ENCODE measurements at regions not wholly inside any gene's neighbourhood (a gene's known extent, or its start where the extent isn't known, plus 50 kb on each side); places are given as distances from the start of the nearest gene placed in this dataset.

DNA sequence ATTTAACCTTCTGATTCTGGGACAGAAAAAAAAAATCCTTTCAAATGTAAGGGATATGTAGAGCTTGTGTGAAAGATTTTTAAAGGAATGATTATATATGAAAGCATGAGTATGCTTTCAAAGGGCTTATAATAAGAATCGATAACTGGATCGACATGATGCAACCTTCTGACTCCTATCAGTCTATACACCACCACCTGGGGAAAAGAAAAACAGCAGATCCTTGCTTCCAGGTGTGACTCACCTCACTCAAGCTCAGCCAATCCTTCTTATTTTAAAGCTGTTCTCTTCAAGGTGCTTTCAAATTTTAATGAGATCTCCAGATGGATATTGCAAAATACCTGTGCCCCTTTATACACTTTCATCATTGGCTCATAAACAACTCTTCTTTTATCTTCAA, 102.1 kb upstream of the EDNRA start:
- H2BK120ac ChIP-seq (ENCODE audit: low read depth, low read length) = no peak overlapping the region
- H3K4me2 ChIP-seq (ENCODE audit: insufficient read depth, low read length, poor library complexity, severe bottlenecking) = no peak overlapping the region
- no peaks in the 10 kb centered on the region for H3K4me1 ChIP-seq (ENCODE audit: control insufficient read depth in 2 of 2, insufficient read depth in 1 of 2, low read depth in 1 of 2, low read length in 2 of 2)
- no peak overlapping the region for H2BK15ac ChIP-seq (ENCODE audit: low read length)
- no peak overlapping the region for H3K4me3 ChIP-seq (ENCODE audit: low read length in 2 of 2)
- H4K8ac ChIP-seq (ENCODE audit: low read depth, low read length) = no peak overlapping the region
- no peak overlapping the region for H2AFZ ChIP-seq (ENCODE audit: low read length)
- H3K18ac ChIP-seq (ENCODE audit: low read length) = no peak overlapping the region
- H3K27me3 ChIP-seq (ENCODE audit: control insufficient read depth in 3 of 3, insufficient read depth in 3 of 3, low read depth in 1 of 3, low read length in 3 of 3) = no peaks in the 10 kb centered on the region
- WGBS, 2 donors (ENCODE audit: extremely low coverage in 2 of 2, insufficient read length in 2 of 2, insufficient replicate concordance in 1 of 2) = no CpG with 5 or more reads among the region's 2 CpGs
- H3K27ac ChIP-seq (replicated peaks; ENCODE audit: low read length) = no peak overlapping the region
- no peak overlapping the region for H3K14ac ChIP-seq (ENCODE audit: low read length)
- H2BK12ac ChIP-seq (ENCODE audit: low read length) = no peak overlapping the region
- no peak overlapping the region for H3K4ac ChIP-seq (ENCODE audit: low read length)
- no peak overlapping the region for H2AK5ac ChIP-seq (ENCODE audit: low read depth, low read length)
- H2BK5ac ChIP-seq (ENCODE audit: low read length) = no peak overlapping the region
- no peak for DNase-seq (ENCODE audit: low spot score)
- no peak overlapping the region for H4K91ac ChIP-seq (ENCODE audit: low read depth, low read length, poor library complexity)
- H3K36me3 ChIP-seq (replicated peaks in 1 of 2; ENCODE audit: control insufficient read depth in 2 of 2, insufficient read depth in 2 of 2, low read length in 2 of 2) = no peaks in the 10 kb centered on the region
- H3K23ac ChIP-seq (ENCODE audit: low read depth, low read length, poor library complexity) = no peak overlapping the region
- H3K79me1 ChIP-seq (ENCODE audit: low read depth, low read length) = no peaks in the 10 kb centered on the region
- H3K9ac ChIP-seq (ENCODE audit: low read depth, low read length, poor library complexity) = no peak overlapping the region
- no peaks in the 10 kb centered on the region for H3K9me3 ChIP-seq (replicated peaks in 1 of 2; ENCODE audit: control insufficient read depth in 2 of 2, insufficient read depth in 1 of 2, low read depth in 1 of 2, low read length in 2 of 2)

DNA sequence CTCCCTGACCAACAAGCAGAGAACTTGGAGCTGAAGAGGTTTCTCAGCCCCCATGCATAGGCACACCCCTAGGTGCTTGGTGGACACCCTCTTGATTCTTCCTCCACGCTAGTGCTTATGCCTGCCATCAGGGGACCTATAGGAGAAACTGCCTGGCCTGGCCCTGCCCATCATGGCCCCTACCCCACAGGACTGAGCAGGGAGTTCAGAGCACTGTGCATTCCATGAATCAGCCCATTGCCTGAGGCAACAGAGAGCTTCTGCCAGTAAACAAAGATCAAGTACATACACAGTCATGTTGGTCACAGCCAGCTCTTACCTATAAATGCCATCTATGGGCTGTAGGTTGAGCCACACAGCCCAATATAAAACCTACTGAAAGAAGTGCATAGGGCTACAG, 99.1 kb upstream of the EDNRA start:
- no CpG with 5 or more reads among the region's 1 CpG for WGBS, 2 donors (ENCODE audit: extremely low coverage in 2 of 2, insufficient read length in 2 of 2, insufficient replicate concordance in 1 of 2)
- no peak for DNase-seq (ENCODE audit: low spot score)

GRCh38 chr4:147388018-147388417, 92.9 kb upstream of the EDNRA start:
- no peaks in the 10 kb centered on the region for H3K27me3 ChIP-seq (ENCODE audit: control insufficient read depth in 3 of 3, insufficient read depth in 3 of 3, low read depth in 1 of 3, low read length in 3 of 3)
- H3K4ac ChIP-seq (ENCODE audit: low read length) = no peak overlapping the region
- H3K9ac ChIP-seq (ENCODE audit: low read depth, low read length, poor library complexity) = no peak overlapping the region
- H2AK5ac ChIP-seq (ENCODE audit: low read depth, low read length) = no peak overlapping the region
- H3K36me3 ChIP-seq (replicated peaks in 1 of 2; ENCODE audit: control insufficient read depth in 2 of 2, insufficient read depth in 2 of 2, low read length in 2 of 2) = no peaks in the 10 kb centered on the region
- H3K27ac ChIP-seq (replicated peaks; ENCODE audit: low read length) = no peak overlapping the region
- no peak overlapping the region for H4K8ac ChIP-seq (ENCODE audit: low read depth, low read length)
- no peak overlapping the region for H2BK120ac ChIP-seq (ENCODE audit: low read depth, low read length)
- no peak overlapping the region for H2BK5ac ChIP-seq (ENCODE audit: low read length)
- H3K23ac ChIP-seq (ENCODE audit: low read depth, low read length, poor library complexity) = no peak overlapping the region
- no peak overlapping the region for H3K4me3 ChIP-seq (ENCODE audit: low read length in 2 of 2)
- H2BK15ac ChIP-seq (ENCODE audit: low read length) = no peak overlapping the region
- no peak overlapping the region for H2AFZ ChIP-seq (ENCODE audit: low read length)
- no peak overlapping the region for H2BK12ac ChIP-seq (ENCODE audit: low read length)
- no CpG with 5 or more reads among the region's 1 CpG for WGBS, 2 donors (ENCODE audit: extremely low coverage in 2 of 2, insufficient read length in 2 of 2, insufficient replicate concordance in 1 of 2)
- DNase-seq (ENCODE audit: low spot score) = no peak
- no peaks in the 10 kb centered on the region for H3K79me1 ChIP-seq (ENCODE audit: low read depth, low read length)
- no peak overlapping the region for H3K18ac ChIP-seq (ENCODE audit: low read length)
- H4K91ac ChIP-seq (ENCODE audit: low read depth, low read length, poor library complexity) = no peak overlapping the region
- H3K9me3 ChIP-seq (replicated peaks in 1 of 2; ENCODE audit: control insufficient read depth in 2 of 2, insufficient read depth in 1 of 2, low read depth in 1 of 2, low read length in 2 of 2) = no peaks in the 10 kb centered on the region
- H3K4me1 ChIP-seq (ENCODE audit: control insufficient read depth in 2 of 2, insufficient read depth in 1 of 2, low read depth in 1 of 2, low read length in 2 of 2) = no peaks in the 10 kb centered on the region
- no peak overlapping the region for H3K14ac ChIP-seq (ENCODE audit: low read length)
- H3K4me2 ChIP-seq (ENCODE audit: insufficient read depth, low read length, poor library complexity, severe bottlenecking) = no peak overlapping the region

More for the DNA sequence above, 99.1 kb upstream of the EDNRA start:
- H3K27ac ChIP-seq (replicated peaks; ENCODE audit: low read length) = no peak overlapping the region
- H3K9ac ChIP-seq (ENCODE audit: low read depth, low read length, poor library complexity) = no peak overlapping the region
- no peak overlapping the region for H2BK12ac ChIP-seq (ENCODE audit: low read length)
- no peak overlapping the region for H2BK15ac ChIP-seq (ENCODE audit: low read length)
- H4K8ac ChIP-seq (ENCODE audit: low read depth, low read length) = peak overlapping the region; percentile 82
- no peak overlapping the region for H3K4me2 ChIP-seq (ENCODE audit: insufficient read depth, low read length, poor library complexity, severe bottlenecking)
- no peak overlapping the region for H3K18ac ChIP-seq (ENCODE audit: low read length)
- no peak overlapping the region for H3K23ac ChIP-seq (ENCODE audit: low read depth, low read length, poor library complexity)
- no peak overlapping the region for H2BK5ac ChIP-seq (ENCODE audit: low read length)
- no peak overlapping the region for H2AFZ ChIP-seq (ENCODE audit: low read length)
- H3K4me1 ChIP-seq (ENCODE audit: control insufficient read depth in 2 of 2, insufficient read depth in 1 of 2, low read depth in 1 of 2, low read length in 2 of 2) = no peaks in the 10 kb centered on the region
- H2BK120ac ChIP-seq (ENCODE audit: low read depth, low read length) = no peak overlapping the region
- no peaks in the 10 kb centered on the region for H3K79me1 ChIP-seq (ENCODE audit: low read depth, low read length)
- H4K91ac ChIP-seq (ENCODE audit: low read depth, low read length, poor library complexity) = no peak overlapping the region
- H3K4me3 ChIP-seq (ENCODE audit: low read length in 2 of 2) = no peak overlapping the region
- no peak overlapping the region for H3K4ac ChIP-seq (ENCODE audit: low read length)
- H2AK5ac ChIP-seq (ENCODE audit: low read depth, low read length) = no peak overlapping the region
- H3K14ac ChIP-seq (ENCODE audit: low read length) = peak overlapping the region; percentile 56
- no peaks in the 10 kb centered on the region for H3K36me3 ChIP-seq (replicated peaks in 1 of 2; ENCODE audit: control insufficient read depth in 2 of 2, insufficient read depth in 2 of 2, low read length in 2 of 2)
- H3K9me3 ChIP-seq (replicated peaks in 1 of 2; ENCODE audit: control insufficient read depth in 2 of 2, insufficient read depth in 1 of 2, low read depth in 1 of 2, low read length in 2 of 2) = no peaks in the 10 kb centered on the region
- no peaks in the 10 kb centered on the region for H3K27me3 ChIP-seq (ENCODE audit: control insufficient read depth in 3 of 3, insufficient read depth in 3 of 3, low read depth in 1 of 3, low read length in 3 of 3)

DNA sequence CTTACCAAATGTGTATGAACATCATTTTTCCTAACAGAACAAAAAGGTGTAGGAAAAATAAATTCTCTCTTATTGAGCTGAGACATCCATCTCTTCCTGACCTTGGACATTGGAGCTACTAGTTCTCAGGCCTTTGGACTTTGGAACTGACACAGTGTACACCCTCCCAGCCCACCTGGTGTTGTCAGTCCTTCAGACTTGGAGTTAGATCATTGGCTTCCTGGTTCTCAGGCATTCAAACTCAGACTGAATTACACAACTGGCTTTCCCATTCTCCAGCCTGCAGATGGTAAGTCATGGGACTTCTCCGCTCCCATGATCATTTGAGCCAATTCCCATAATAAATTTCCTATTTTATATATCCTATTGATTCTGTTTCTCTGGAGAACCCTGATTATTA, 84.8 kb upstream of the EDNRA start:
- Histone ChIP-seq H3K4ac (ENCODE audit: low read length) (no peak overlapping the region), H4K8ac (ENCODE audit: low read depth, low read length) (no peak overlapping the region), H2BK120ac (ENCODE audit: low read depth, low read length) (no peak overlapping the region)

More for the DNA sequence above, 84.8 kb upstream of the EDNRA start:
- Histone ChIP-seq H3K36me3 (replicated peaks in 1 of 2; ENCODE audit: control insufficient read depth in 2 of 2, insufficient read depth in 2 of 2, low read length in 2 of 2) (no peaks in the 10 kb centered on the region), H3K27me3 (ENCODE audit: control insufficient read depth in 3 of 3, insufficient read depth in 3 of 3, low read depth in 1 of 3, low read length in 3 of 3) (no peaks in the 10 kb centered on the region), H2BK12ac (ENCODE audit: low read length) (no peak overlapping the region), H3K23ac (ENCODE audit: low read depth, low read length, poor library complexity) (no peak overlapping the region), H3K79me1 (ENCODE audit: low read depth, low read length) (no peaks in the 10 kb centered on the region), H3K9ac (ENCODE audit: low read depth, low read length, poor library complexity) (no peak overlapping the region), H3K27ac (replicated peaks; ENCODE audit: low read length) (no peak overlapping the region), H3K14ac (ENCODE audit: low read length) (no peak overlapping the region), H3K18ac (ENCODE audit: low read length) (no peak overlapping the region), H2AK5ac (ENCODE audit: low read depth, low read length) (no peak overlapping the region), H2BK15ac (ENCODE audit: low read length) (no peak overlapping the region), H2AFZ (ENCODE audit: low read length) (no peak overlapping the region), H3K9me3 (replicated peaks in 1 of 2; ENCODE audit: control insufficient read depth in 2 of 2, insufficient read depth in 1 of 2, low read depth in 1 of 2, low read length in 2 of 2) (no peaks in the 10 kb centered on the region), H3K4me1 (ENCODE audit: control insufficient read depth in 2 of 2, insufficient read depth in 1 of 2, low read depth in 1 of 2, low read length in 2 of 2) (no peaks in the 10 kb centered on the region), H2BK5ac (ENCODE audit: low read length) (no peak overlapping the region), H3K4me2 (ENCODE audit: insufficient read depth, low read length, poor library complexity, severe bottlenecking) (no peak overlapping the region), H4K91ac (ENCODE audit: low read depth, low read length, poor library complexity) (no peak overlapping the region), H3K4me3 (ENCODE audit: low read length in 2 of 2) (no peak overlapping the region)
- DNase-seq (ENCODE audit: low spot score) = no peak
- WGBS, 2 donors (ENCODE audit: extremely low coverage in 2 of 2, insufficient read length in 2 of 2, insufficient replicate concordance in 1 of 2) = no CpG with 5 or more reads among the region's 1 CpG

Measured in neuronal stem cell (in vitro differentiated cells).